HepG2 (cell line): ENCODE measurements at regions not wholly inside any gene's neighbourhood (a gene's known extent, or its start where the extent isn't known, plus 50 kb on each side); places are given as distances from the start of the nearest gene placed in this dataset.
"Not testable (repeated sequence)": the region's sequence is repeated elsewhere in the genome, so short reads cannot be mapped to it uniquely, and the experiment has no call there.

ENCODE experiments used
- ATAC-seq: fragments of 200-7000 bp; cut with Tn5 transposase; 3 replicates; pipeline ENCODE4 v1.9.1; 2020; ENCODE audit warnings: mild to moderate bottlenecking, moderate library complexity
- BruUV-seq: library from RNA; stranded (reverse); fragments of 400-500 nt; replicated peaks from 2 replicates; lab custom pipeline; 2021; lab: Mats Ljungman, UMichigan
- CTCF ChIA-PET: fragments of 300-600 bp; formaldehyde crosslinking; extraction: SDS; loops from one replicate; lab custom pipeline; 2021; ENCODE audit warnings: low total read pairs, inconsistent platforms, low intra/inter-chr PET ratio; lab: Yijun Ruan, JAX
- POLR2A ChIA-PET: fragments of 350-600 bp; sonication (Branson Sonifier 250); formaldehyde crosslinking; loops from one replicate; lab custom pipeline; 2020; ENCODE audit warnings: antibody characterized with exemption, inconsistent platforms; lab: Yijun Ruan, JAX
- DNase-seq: peaks from one replicate; pipeline ENCODE4 v3.0.0-alpha.2; 2015; ENCODE audit warnings: low spot score
- FAIRE-seq: peaks from 3 replicates; lab custom pipeline; 2011; peaks lifted over from hg19 to GRCh38; lab: Jason Lieb, UNC
- H2AFZ ChIP-seq: one replicate; pipeline ENCODE4 v1.6.1; 2011; ENCODE audit warnings: low read length, inconsistent platforms
- H3K27ac ChIP-seq: fragments of 300-600 bp; 3 replicates; pipeline ENCODE4 v1.8.0; 2011; ENCODE audit warnings: mixed run types, mild to moderate bottlenecking, mixed read lengths, low read length, inconsistent platforms; ENCODE audit not compliant: insufficient read depth; ENCODE audit errors: extremely low read length
- H3K27me3 ChIP-seq, 2 experiments: fragments of 200-600 bp in 1 of 2; 2 replicates in 1 of 2; 3 replicates in 1 of 2; pipeline versions ENCODE4 v1.6.0 to v1.8.0; 2011; ENCODE audit warnings: low read length in 2 of 2, mild to moderate bottlenecking in 2 of 2, moderate library complexity in 2 of 2, inconsistent platforms in 1 of 2; ENCODE audit not compliant: insufficient read depth in 2 of 2, control insufficient read depth in 1 of 2
- H3K36me3 ChIP-seq, 2 experiments: fragments of 200-600 bp in 1 of 2; replicated peaks in 1 of 2; 2 replicates in 1 of 2; 3 replicates in 1 of 2; pipeline versions ENCODE4 v1.5.1 to v1.8.0; 2011; ENCODE audit warnings: low read length in 2 of 2, inconsistent platforms in 1 of 2; ENCODE audit not compliant: insufficient read depth in 2 of 2, control insufficient read depth in 1 of 2
- H3K4me1 ChIP-seq: 2 replicates; pipeline ENCODE4 v1.5.1; 2012; ENCODE audit warnings: low read length, inconsistent platforms; ENCODE audit not compliant: insufficient read depth
- H3K4me2 ChIP-seq: 2 replicates; pipeline ENCODE4 v1.6.0; 2011; ENCODE audit warnings: low read depth, low read length, inconsistent platforms
- H3K4me3 ChIP-seq, 3 experiments: fragments of 200-600 bp in 1 of 3; sonication (generic), shearing (Covaris generic) in 1 of 3; replicated peaks in 1 of 3; 2 replicates each; pipeline ENCODE4 v1.5.1; 2011 to 2016; ENCODE audit warnings: low read length in 3 of 3, inconsistent platforms in 2 of 3, low read depth in 2 of 3, mild to moderate bottlenecking in 2 of 3, control low read depth in 1 of 3, mixed read lengths in 1 of 3; ENCODE audit not compliant: insufficient read depth in 1 of 3
- H3K79me2 ChIP-seq: one replicate; pipeline ENCODE4 v1.6.1; 2011; ENCODE audit warnings: low read length, inconsistent platforms; ENCODE audit not compliant: insufficient read depth
- H3K9ac ChIP-seq: 2 replicates; pipeline ENCODE4 v1.6.0; 2011; ENCODE audit warnings: mild to moderate bottlenecking, low read depth, low read length, inconsistent platforms; ENCODE audit not compliant: insufficient read depth
- H3K9me3 ChIP-seq: 2 replicates; pipeline ENCODE4 v1.5.1; 2012; ENCODE audit warnings: mild to moderate bottlenecking, low read length
- H4K20me1 ChIP-seq: 2 replicates; pipeline ENCODE4 v1.6.0; 2011; ENCODE audit warnings: inconsistent platforms, mild to moderate bottlenecking, low read length, moderate library complexity; ENCODE audit not compliant: insufficient read depth
- DPF2 ChIP-seq: sonication (generic); formaldehyde crosslinking; IDR thresholded peaks from 2 replicates; pipeline ENCODE4 v1.4.0; 2020; ENCODE audit warnings: mild to moderate bottlenecking, low read depth, missing genetic modification reagents, borderline replicate concordance
- IRF2 ChIP-seq: IDR thresholded peaks from 2 replicates; pipeline ENCODE4 v1.6.1; 2018; ENCODE audit warnings: missing genetic modification reagents, missing compliant biosample characterization
- MED13 ChIP-seq: sonication (generic); formaldehyde crosslinking; IDR thresholded peaks from 2 replicates; pipeline ENCODE4 v1.5.0; 2020; ENCODE audit warnings: missing genetic modification reagents
- ZNF460 ChIP-seq: sonication (generic); formaldehyde crosslinking; IDR thresholded peaks from 2 replicates; pipeline ENCODE4 v1.5.1; 2020; ENCODE audit warnings: missing genetic modification reagents, mild to moderate bottlenecking, borderline replicate concordance
- WGBS: methylation state at CpG from one replicate; pipeline ENCODE4 v1.1.6; 2017; ENCODE audit warnings: low lambda C conversion rate; 5-methylcytosine and 5-hydroxymethylcytosine counted together
- in situ Hi-C: cut with HindIII; loops from 2 replicates; pipeline ENCODE4 v1.10.0; 2017; ENCODE audit warnings: low pct_unique_long_range_greater_than_20kb; ENCODE audit not compliant: extremely low pct_ligation_motif_present
- intact Hi-C: fragments of 100-400 bp; cut with micrococcal nuclease; formaldehyde crosslinking; loops from one replicate; pipeline ENCODE4 v1.10.0; 2022; ENCODE audit not compliant: unreplicated experiment
- TF ChIP-seq, protein P1 (sequence below): IDR thresholded peaks from 2 replicates; pipeline ENCODE4 v1.6.1; 2012; ENCODE audit warnings: inconsistent platforms
- TF ChIP-seq, protein P2 (sequence below): IDR thresholded peaks from 2 replicates; pipeline ENCODE4 v1.6.1; 2012; ENCODE audit warnings: low read depth, low read length, improper control_type of control experiment
- TF ChIP-seq, protein P3 (sequence below), 2 experiments: IDR thresholded peaks; 2 replicates each; pipeline ENCODE4 v1.6.1; 2011 to 2012; ENCODE audit warnings: low read length in 2 of 2, borderline replicate concordance in 1 of 2, low read depth in 1 of 2, mild to moderate bottlenecking in 1 of 2, moderate library complexity in 1 of 2

DNA sequence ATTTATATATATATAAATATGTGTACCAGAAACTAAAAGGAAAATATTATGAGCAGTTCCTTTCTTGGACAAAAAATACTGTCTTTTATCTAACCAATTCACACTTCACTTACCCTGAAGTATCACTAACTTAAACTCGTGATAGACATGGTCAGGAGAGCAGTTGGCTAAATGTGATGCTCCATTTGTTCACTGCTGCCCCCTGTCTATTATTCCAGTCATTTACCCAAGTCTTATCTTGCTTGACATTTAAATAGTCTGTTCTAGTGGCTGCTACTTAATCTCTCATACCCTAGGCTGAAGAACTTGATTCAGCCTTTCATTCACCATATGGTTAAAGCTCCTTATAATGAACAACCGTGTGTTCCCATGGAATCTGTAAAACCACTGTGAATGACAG lies 789.6 kb upstream of the EYS start (continued):
- TF ChIP-seq, protein P1, sequence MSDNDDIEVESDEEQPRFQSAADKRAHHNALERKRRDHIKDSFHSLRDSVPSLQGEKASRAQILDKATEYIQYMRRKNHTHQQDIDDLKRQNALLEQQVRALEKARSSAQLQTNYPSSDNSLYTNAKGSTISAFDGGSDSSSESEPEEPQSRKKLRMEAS, result no peak
- TF ChIP-seq ZNF460 (CRISPR knock-in tag) (no peak), MED13 (CRISPR knock-in tag) (no peak), IRF2 (no peak), DPF2 (CRISPR knock-in tag) (no peak)
- TF ChIP-seq, protein P2, sequence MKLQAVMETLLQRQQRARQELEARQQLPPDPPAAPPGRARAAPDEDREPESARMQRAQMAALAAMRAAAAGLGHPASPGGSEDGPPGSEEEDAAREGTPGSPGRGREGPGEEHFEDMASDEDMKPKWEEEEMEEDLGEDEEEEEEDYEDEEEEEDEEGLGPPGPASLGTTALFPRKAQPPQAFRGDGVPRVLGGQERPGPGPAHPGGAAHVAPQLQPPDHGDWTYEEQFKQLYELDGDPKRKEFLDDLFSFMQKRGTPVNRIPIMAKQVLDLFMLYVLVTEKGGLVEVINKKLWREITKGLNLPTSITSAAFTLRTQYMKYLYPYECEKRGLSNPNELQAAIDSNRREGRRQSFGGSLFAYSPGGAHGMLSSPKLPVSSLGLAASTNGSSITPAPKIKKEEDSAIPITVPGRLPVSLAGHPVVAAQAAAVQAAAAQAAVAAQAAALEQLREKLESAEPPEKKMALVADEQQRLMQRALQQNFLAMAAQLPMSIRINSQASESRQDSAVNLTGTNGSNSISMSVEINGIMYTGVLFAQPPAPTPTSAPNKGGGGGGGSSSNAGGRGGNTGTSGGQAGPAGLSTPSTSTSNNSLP, result 0 out of 2 replicates have a peak, but pooled peaks have one; percentile 11
- TF ChIP-seq, protein P3, sequence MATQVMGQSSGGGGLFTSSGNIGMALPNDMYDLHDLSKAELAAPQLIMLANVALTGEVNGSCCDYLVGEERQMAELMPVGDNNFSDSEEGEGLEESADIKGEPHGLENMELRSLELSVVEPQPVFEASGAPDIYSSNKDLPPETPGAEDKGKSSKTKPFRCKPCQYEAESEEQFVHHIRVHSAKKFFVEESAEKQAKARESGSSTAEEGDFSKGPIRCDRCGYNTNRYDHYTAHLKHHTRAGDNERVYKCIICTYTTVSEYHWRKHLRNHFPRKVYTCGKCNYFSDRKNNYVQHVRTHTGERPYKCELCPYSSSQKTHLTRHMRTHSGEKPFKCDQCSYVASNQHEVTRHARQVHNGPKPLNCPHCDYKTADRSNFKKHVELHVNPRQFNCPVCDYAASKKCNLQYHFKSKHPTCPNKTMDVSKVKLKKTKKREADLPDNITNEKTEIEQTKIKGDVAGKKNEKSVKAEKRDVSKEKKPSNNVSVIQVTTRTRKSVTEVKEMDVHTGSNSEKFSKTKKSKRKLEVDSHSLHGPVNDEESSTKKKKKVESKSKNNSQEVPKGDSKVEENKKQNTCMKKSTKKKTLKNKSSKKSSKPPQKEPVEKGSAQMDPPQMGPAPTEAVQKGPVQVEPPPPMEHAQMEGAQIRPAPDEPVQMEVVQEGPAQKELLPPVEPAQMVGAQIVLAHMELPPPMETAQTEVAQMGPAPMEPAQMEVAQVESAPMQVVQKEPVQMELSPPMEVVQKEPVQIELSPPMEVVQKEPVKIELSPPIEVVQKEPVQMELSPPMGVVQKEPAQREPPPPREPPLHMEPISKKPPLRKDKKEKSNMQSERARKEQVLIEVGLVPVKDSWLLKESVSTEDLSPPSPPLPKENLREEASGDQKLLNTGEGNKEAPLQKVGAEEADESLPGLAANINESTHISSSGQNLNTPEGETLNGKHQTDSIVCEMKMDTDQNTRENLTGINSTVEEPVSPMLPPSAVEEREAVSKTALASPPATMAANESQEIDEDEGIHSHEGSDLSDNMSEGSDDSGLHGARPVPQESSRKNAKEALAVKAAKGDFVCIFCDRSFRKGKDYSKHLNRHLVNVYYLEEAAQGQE (IDR thresholded peaks at IDR 0.05; ENCODE audit: borderline replicate concordance in 1 of 2, low read depth in 1 of 2, low read length in 2 of 2), result no peak

DNA sequence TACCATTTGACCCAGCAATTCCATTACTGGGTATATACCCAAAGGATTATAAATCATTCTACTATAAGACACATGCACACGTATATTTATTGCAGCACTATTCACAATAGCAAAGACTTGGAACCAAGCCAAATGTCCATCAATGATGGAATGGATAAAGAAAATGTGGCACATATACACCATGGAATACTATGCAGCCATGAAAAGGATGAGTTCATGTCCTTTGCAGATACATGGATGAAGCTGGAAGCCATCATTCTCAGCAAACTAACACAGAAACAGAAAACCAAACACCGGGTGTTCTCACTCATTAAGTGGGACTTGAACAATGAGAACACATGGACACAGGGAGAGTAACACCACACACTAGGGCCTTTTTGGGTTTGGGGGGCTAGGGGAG lies 787.6 kb upstream of the EYS start:
- H2AFZ ChIP-seq, H3K4me2 ChIP-seq, H3K9me3 ChIP-seq, H3K4me3 ChIP-seq, H4K20me1 ChIP-seq, H3K27me3 ChIP-seq, H3K79me2 ChIP-seq, FAIRE-seq, intact Hi-C loops, H3K9ac ChIP-seq, H3K36me3 ChIP-seq, H3K4me1 ChIP-seq, H3K27ac ChIP-seq, POLR2A ChIA-PET, ATAC-seq, DNase-seq, CTCF ChIA-PET, BruUV-seq: not testable (repeated sequence)
- in situ Hi-C loops, result loop anchor here (5.0 to 25.0 kb wide), 2 partner anchors 77 to 857 kb away; no protein-coding TSS in a partner anchor
- WGBS, result 2% methylated on average over 2 of the region's 2 CpGs
